GM18511 (cell line): ENCODE measurements at regions not wholly inside any gene's neighbourhood (a gene's known extent, or its start where the extent isn't known, plus 50 kb on each side); places are given as distances from the start of the nearest gene placed in this dataset.
"Not testable (repeated sequence)": the region's sequence is repeated elsewhere in the genome, so short reads cannot be mapped to it uniquely, and the experiment has no call there.

Experiments
- ATAC-seq: cut with Tn5 transposase; IDR thresholded peaks from one replicate; pipeline ENCODE4 v1.9.1; 2021; ENCODE audit warnings: mild to moderate bottlenecking, moderate library complexity; ENCODE audit not compliant: unreplicated experiment

- ATAC-seq, result no peak
These were observed 174.6 kb upstream of the KLF6 start for GRCh38 chr10:3959370-3960325.

GRCh38 chr10:3958472-3958996, 173.5 kb upstream of the KLF6 start:
- no peak for ATAC-seq

- ATAC-seq, result no peak
These were observed 171.1 kb upstream of the KLF6 start for GRCh38 chr10:3955955-3956617.

- no peak for ATAC-seq
These were observed 170.5 kb upstream of the KLF6 start for GRCh38 chr10:3955493-3955892.

- ATAC-seq, result no peak
These were observed 169.6 kb upstream of the KLF6 start for GRCh38 chr10:3954615-3955014.

GRCh38 chr10:3954007-3954406, 169.0 kb upstream of the KLF6 start:
- ATAC-seq, result not testable (repeated sequence)

- ATAC-seq, result no peak
These were observed 167.0 kb upstream of the KLF6 start for GRCh38 chr10:3951993-3952392.

GRCh38 chr10:3950676-3951275, 165.8 kb upstream of the KLF6 start:
- ATAC-seq, result no peak

- no peak for ATAC-seq
These were observed 164.7 kb upstream of the KLF6 start for GRCh38 chr10:3949711-3950110.

GRCh38 chr10:3948843-3949242, 163.8 kb upstream of the KLF6 start:
- no peak for ATAC-seq

GRCh38 chr10:3946234-3947229, 161.5 kb upstream of the KLF6 start:
- no peak for ATAC-seq

GRCh38 chr10:3945026-3945425, 160.0 kb upstream of the KLF6 start:
- no peak for ATAC-seq

- no peak for ATAC-seq
These were observed 159.6 kb upstream of the KLF6 start for GRCh38 chr10:3944591-3944990.

GRCh38 chr10:3943695-3944257, 158.8 kb upstream of the KLF6 start:
- ATAC-seq, result no peak

- no peak for ATAC-seq
These were observed 158.0 kb upstream of the KLF6 start for GRCh38 chr10:3942937-3943489.

- ATAC-seq, result no peak
These were observed 156.7 kb upstream of the KLF6 start for GRCh38 chr10:3941676-3942075.

GRCh38 chr10:3936422-3937040, 151.5 kb upstream of the KLF6 start:
- ATAC-seq, result no peak

- no peak for ATAC-seq
These were observed 150.9 kb upstream of the KLF6 start for GRCh38 chr10:3935933-3936359.

GRCh38 chr10:3935141-3935540, 150.1 kb upstream of the KLF6 start:
- ATAC-seq, result peak; percentile 98
